AML-193 (cell line): ENCODE measurements at regions not wholly inside any gene's neighbourhood (a gene's known extent, or its start where the extent isn't known, plus 50 kb on each side); places are given as distances from the start of the nearest gene placed in this dataset.
"Not testable (repeated sequence)": the region's sequence is repeated elsewhere in the genome, so short reads cannot be mapped to it uniquely, and the experiment has no call there.

Experiments
- DNase-seq, 2 experiments: peaks; one replicate each; lab custom pipeline; 2025; lab: John Stamatoyannopoulos, UW

DNA sequence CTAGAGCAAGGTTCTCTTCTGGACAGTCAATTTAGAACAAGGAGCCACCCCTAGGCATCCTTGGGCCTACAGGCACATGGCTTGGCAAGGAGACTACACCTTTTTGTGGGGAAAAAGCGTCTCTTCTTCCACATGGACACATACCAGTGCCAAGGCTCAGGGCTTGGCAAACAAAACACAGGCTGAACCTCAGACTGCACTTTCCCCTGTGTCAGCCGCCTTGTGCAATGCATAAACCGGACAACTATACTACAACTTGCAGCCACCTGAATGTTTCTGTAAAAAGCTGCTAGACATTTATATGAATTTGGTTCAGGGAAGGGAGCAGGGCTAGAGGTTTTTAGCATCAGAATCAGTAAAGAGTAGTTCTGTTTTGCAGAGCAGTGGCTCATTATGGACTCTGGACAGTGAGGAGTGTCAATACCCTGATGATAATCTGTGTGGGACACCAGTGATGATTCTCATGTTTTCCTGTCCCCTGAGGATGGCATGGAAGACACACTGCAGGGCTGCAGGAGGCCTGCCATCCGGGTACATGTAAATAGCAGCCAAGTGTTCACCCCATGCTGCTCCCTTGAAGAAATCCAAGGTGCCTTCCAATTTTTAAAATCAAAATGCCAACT is 118.9 kb downstream of the GATA3 start:
- DNase-seq: no peak

DNA sequence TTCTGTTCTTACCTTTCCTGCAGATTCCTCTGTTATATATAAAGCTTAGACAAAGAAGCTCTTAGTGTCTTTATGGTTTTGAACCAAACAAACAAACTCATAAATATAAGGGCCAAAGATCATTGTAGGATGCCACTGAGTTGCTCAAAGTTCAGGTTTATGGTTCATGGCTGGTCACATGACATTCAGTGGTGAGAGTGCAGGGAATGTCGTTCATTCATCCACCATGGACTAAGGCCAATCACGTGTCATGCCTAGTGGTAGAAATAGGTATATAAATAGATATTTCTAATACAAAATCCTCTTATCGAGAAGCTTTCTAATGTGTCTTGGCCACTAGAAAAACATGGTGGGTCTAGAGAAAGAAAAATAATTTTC is 119.4 kb downstream of the GATA3 start:
- DNase-seq: no peak

GRCh38 chr10:8174762-8175161 is 120.3 kb downstream of the GATA3 start:
- DNase-seq: no peak

DNA sequence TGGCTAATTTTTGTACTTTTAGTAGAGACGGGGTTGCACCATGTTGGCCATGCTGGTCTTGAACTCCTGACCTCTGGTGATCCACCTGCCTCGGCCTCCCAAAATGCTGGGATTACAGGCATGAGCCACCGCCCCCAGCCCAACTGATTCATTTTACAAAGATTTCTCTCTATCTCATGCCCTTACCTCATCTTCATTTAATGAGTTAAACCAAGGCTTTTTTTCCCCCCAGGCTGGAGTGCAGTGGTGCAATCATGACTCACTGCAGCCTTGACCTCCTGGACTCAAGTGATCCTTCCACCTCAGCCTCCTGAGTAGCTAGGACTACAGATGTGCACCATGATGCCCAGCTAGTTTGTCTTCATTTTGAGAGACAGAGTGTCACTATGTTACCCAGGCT is 123.0 kb downstream of the GATA3 start:
- not testable (repeated sequence) for DNase-seq

DNA sequence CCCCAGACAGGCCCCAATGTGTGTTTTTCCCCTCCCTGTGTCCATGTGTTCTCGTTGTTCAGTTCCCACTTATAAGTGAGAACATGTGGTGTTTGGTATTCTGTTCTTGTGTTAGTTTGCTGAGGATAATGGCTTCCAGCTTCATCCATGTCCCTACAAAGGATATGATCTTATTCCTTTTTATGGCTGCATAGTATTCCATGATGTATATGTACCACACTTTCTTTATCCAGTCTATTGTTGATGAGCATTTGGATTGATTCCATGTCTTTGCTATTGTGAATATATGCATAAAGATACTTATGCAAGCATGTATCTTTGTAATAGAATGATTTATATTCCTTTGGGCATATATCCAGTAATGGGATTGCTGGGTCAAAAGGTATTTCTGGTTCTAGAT is 125.3 kb downstream of the GATA3 start:
- DNase-seq: not testable (repeated sequence)

GRCh38 chr10:8180360-8181109 is 126.0 kb downstream of the GATA3 start:
- DNase-seq: no peak

GRCh38 chr10:8181496-8182157 is 127.1 kb downstream of the GATA3 start:
- DNase-seq: no peak

- no peak for DNase-seq
Observed at GRCh38 chr10:8182806-8183205, 128.3 kb downstream of the GATA3 start.

DNA sequence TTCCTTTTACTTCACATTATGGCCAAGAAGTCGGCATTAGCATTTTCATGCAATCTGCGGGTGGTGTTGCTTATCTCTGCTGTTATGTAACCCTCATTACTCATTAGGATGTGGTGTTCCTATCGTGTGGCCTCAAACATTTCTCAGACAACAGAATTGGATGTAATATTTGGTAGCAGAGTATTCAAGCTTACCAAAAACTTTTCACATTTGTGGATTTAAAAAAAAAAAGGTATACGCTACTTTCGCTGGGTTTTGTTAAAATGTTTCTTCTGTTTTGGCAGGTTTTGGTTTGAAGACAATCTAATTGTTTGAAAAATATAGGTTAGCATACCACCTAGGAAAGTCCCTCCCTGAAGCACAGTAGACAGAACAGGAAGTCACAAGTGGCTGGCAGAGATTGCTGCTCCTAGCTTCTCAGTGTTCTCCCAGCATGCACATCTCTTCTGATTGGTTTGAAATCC is 128.8 kb downstream of the GATA3 start:
- peak; percentile 6 for DNase-seq

DNA sequence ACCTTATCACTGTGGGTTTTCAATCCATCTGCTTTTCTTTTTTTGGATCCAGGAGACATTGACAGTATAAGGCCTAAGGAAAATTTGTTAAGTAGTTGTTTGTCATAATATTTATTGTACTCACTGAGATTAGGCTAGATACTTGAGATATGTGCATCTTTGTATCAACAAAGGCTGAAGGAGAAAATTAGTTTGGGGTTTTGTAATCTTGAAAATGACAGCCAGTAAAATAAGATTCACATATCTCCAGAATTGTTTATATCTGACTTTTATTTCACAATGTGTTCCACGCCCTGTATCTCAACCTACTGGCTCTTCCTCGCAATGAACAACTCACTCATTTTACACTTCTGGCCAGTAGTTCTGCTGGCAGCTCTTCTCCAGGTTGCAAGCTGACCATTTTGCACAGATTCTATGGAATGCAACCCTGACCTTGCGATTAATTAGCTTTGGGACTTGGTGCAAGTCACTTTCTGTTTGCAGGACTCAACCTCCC is 132.7 kb downstream of the GATA3 start:
- no peak for DNase-seq

DNA sequence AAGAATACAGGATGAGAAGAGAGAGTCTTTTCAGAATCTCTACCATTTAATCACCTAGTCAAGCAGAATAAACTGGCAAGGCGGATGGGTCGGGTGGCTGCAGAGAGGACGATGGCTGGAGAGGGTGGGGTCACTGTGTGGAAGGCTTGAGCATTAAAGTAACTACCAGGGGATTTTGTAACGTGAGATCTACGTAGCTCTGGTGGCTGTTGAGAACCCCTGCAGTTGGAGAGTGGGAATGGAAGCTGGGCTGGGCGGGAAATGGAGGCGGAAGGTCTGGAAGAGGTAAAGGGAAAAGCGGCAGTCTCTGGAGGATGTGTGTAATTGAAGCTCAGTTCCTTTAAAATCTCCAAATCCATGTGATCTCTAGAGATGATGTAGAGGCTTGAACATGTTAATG is 135.0 kb downstream of the GATA3 start:
- DNase-seq: no peak

- DNase-seq: no peak
Observed at GRCh38 chr10:8192301-8192700, 137.8 kb downstream of the GATA3 start.

DNA sequence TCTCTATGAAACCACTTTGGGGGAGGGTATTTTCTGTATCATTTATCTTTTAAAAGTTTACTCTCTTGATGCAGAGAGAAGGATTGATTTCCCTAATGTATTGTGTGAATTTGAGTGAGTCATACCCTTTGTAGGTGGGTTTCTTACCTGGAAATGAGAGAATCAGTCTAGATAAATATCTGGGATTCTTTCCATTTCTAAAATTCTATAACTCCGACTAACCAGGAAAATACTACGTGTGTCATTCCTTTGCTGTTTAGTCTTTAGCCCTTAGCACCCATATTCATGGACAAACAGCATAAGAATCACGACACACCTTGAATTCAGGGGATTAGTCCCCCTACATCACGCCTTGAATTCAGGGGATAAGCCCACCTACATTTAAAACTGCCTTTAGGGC is 139.1 kb downstream of the GATA3 start:
- no peak for DNase-seq

DNA sequence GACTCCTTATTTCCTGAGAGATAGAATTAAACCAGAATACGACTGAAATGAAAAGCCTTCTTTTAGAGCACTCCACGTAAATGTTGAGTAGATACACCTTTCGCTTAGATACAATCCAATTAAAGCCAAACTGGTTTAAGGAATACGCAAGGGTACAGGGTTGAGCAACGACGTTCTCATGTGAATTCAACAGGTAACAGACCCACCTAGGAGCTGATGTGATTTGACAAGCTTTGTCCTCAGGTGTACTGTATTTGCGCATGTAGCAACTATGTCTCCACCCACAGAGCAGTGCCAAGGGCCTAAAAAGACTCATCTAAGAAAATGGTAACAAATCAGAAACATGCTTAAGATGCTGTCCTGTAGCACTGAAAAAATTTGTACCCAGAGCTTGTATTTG is 139.6 kb downstream of the GATA3 start:
- DNase-seq: no peak

DNA sequence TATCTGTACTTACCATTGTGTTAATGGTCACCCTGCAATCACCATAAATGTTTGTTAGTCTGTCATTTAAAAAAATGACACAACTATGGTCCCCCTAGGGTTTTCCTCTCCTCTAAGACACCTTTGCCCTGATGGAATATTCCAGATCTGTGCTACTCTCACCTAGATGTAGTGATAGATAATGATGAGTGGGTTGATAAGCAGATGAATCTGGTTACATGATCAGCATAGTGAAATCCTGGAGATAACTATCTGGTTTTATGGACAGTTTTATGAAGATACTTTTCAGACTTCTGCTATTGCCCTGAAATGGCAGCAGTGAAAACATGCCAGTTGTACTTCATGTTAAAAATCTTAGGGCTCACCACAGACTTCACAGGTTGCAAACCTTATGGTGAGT is 152.4 kb downstream of the GATA3 start:
- no peak for DNase-seq

- DNase-seq: no peak
Observed at GRCh38 chr10:8211631-8212030, 157.1 kb downstream of the GATA3 start.

- no peak for DNase-seq
Observed at GRCh38 chr10:8213735-8214134, 159.2 kb downstream of the GATA3 start.

- DNase-seq: no peak
Observed at GRCh38 chr10:8214587-8214986, 160.1 kb downstream of the GATA3 start.

GRCh38 chr10:8216893-8217292 is 162.4 kb downstream of the GATA3 start:
- DNase-seq: no peak

- DNase-seq: no peak
Observed at GRCh38 chr10:8221451-8221850, 167.0 kb downstream of the GATA3 start.

- no peak for DNase-seq
Observed at GRCh38 chr10:8224591-8224990, 170.1 kb downstream of the GATA3 start.

GRCh38 chr10:8225187-8225586 is 170.7 kb downstream of the GATA3 start:
- no peak for DNase-seq

- no peak for DNase-seq
Observed at GRCh38 chr10:8227246-8227645, 172.8 kb downstream of the GATA3 start.
